C1 segment of cervical spinal cord (tissue), 14 donors: ENCODE measurements at regions not wholly inside any gene's neighbourhood (a gene's known extent, or its start where the extent isn't known, plus 50 kb on each side); places are given as distances from the start of the nearest gene placed in this dataset.
A peak's percentile ranks its signal among the peaks of the same experiment; 100 is the strongest.

Experiments used
- DNase-seq, 14 donors: peaks; one replicate each; lab custom pipeline; 2025; lab: John Stamatoyannopoulos, UW

- no peak for DNase-seq
These were observed 133.1 kb downstream of the KDR start for GRCh38 chr4:54992266-54992665.

- no peak for DNase-seq
These were observed 136.7 kb downstream of the KDR start for GRCh38 chr4:54988655-54989054.

- no peak for DNase-seq
These were observed 139.1 kb downstream of the KDR start for GRCh38 chr4:54986095-54986846.

- no peak for DNase-seq
These were observed 148.7 kb downstream of the KDR start for GRCh38 chr4:54976682-54977081.

GRCh38 chr4:54976031-54976430, 149.4 kb downstream of the KDR start:
- DNase-seq = no peak

- DNase-seq = no peak
These were observed 151.6 kb downstream of the KDR start for GRCh38 chr4:54973784-54974183.

- DNase-seq = no peak
These were observed 153.9 kb downstream of the KDR start for GRCh38 chr4:54971474-54971950.

- no peak for DNase-seq
These were observed 158.1 kb downstream of the KDR start for GRCh38 chr4:54967289-54967688.

- DNase-seq = no peak
These were observed 163.9 kb downstream of the KDR start for GRCh38 chr4:54961357-54961975.

- no peak for DNase-seq
These were observed 165.7 kb downstream of the KDR start for GRCh38 chr4:54959651-54960116.

GRCh38 chr4:54959131-54959530, 166.3 kb downstream of the KDR start:
- DNase-seq = no peak

GRCh38 chr4:54958236-54958635, 167.2 kb downstream of the KDR start:
- no peak for DNase-seq

- no peak for DNase-seq
These were observed 170.6 kb downstream of the KDR start for GRCh38 chr4:54954656-54955388.

- DNase-seq = no peak
These were observed 178.7 kb downstream of the KDR start for GRCh38 chr4:54946741-54947140.

- DNase-seq = no peak
These were observed 179.6 kb downstream of the KDR start for GRCh38 chr4:54945838-54946237.

GRCh38 chr4:54942721-54943120, 182.7 kb downstream of the KDR start:
- DNase-seq = no peak

- DNase-seq = peak in 1 of 14 donors; percentile 30
These were observed 183.3 kb downstream of the KDR start for GRCh38 chr4:54941994-54942552.

- no peak for DNase-seq
These were observed 184.2 kb downstream of the KDR start for GRCh38 chr4:54940996-54941865.

- DNase-seq = no peak
These were observed 187.9 kb downstream of the KDR start for GRCh38 chr4:54937501-54937900.

- DNase-seq = no peak
These were observed 191.8 kb downstream of the KDR start for GRCh38 chr4:54933579-54933978.

- DNase-seq = no peak
These were observed 195.2 kb downstream of the KDR start for GRCh38 chr4:54930226-54930625.
